A549 (cell line): ENCODE measurements at regions not wholly inside any gene's neighbourhood (a gene's known extent, or its start where the extent isn't known, plus 50 kb on each side); places are given as distances from the start of the nearest gene placed in this dataset.

Experiments
- ATAC-seq, 2 experiments: fragments of 200-7000 bp in 1 of 2; fragments of >200 bp in 1 of 2; cut with Nextera tagmentation in 1 of 2; cut with Tn5 transposase in 1 of 2; 3 replicates each; pipeline versions ENCODE4 v1.8.0 to v1.9.1; 2018 to 2020; ENCODE audit warnings: mild to moderate bottlenecking in 1 of 2, moderate library complexity in 1 of 2
- CTCF ChIA-PET: fragments of 300-600 bp; sonication (Branson Sonifier 250); formaldehyde crosslinking; extraction: SDS; loops from one replicate; lab custom pipeline; 2021; ENCODE audit warnings: antibody characterized with exemption, inconsistent platforms; lab: Yijun Ruan, JAX
- POLR2A ChIA-PET: fragments of 350-600 bp; formaldehyde crosslinking; extraction: SDS; loops from one replicate; lab custom pipeline; 2021; ENCODE audit warnings: antibody characterized with exemption, inconsistent platforms; lab: Yijun Ruan, JAX
- DNase-seq, 2 experiments: peaks; one replicate each; pipeline versions ENCODE4 v3.0.0 to v3.0.0-alpha.2; 2011 to 2016; ENCODE audit warnings: low read depth in 1 of 2, low spot score in 1 of 2
- FAIRE-seq: peaks from 2 replicates; lab custom pipeline; 2011; peaks lifted over from hg19 to GRCh38; lab: Jason Lieb, UNC
- H3K27ac ChIP-seq, 2 experiments: fragments of >200 bp; sonication (Bioruptor Twin); formaldehyde crosslinking; 3 replicates each; pipeline ENCODE4 v1.5.1; 2016 to 2017
- H3K4me1 ChIP-seq: fragments of >200 bp; sonication (Bioruptor Twin); formaldehyde crosslinking; 3 replicates; pipeline ENCODE4 v1.6.1; 2016
- H3K4me2 ChIP-seq: fragments of >200 bp; sonication (Bioruptor Twin); formaldehyde crosslinking; 3 replicates; pipeline ENCODE4 v1.6.1; 2016
- H3K4me3 ChIP-seq: fragments of >200 bp; sonication (Bioruptor Twin); formaldehyde crosslinking; 3 replicates; pipeline ENCODE4 v1.5.1; 2016
- H3K9me3 ChIP-seq: fragments of >200 bp; sonication (Bioruptor Twin); formaldehyde crosslinking; 3 replicates; pipeline ENCODE4 v1.6.1; 2016
- BHLHE40 ChIP-seq: IDR thresholded peaks from 2 replicates; pipeline ENCODE4 v1.6.1; 2012; ENCODE audit warnings: low read depth, low read length, inconsistent platforms
- HDAC2 ChIP-seq: fragments of 200-600 bp; sonication (generic); IDR thresholded peaks from 2 replicates; pipeline ENCODE4 v1.6.1; 2016
- HOXA7 ChIP-seq: fragments of 250-450 bp; sonication (Bioruptor Pico); IDR thresholded peaks from 2 replicates; pipeline ENCODE4 v1.5.0; 2020; ENCODE audit warnings: mild to moderate bottlenecking, moderate library complexity
- HOXB5 ChIP-seq: fragments of 250-450 bp; sonication (Bioruptor Pico); IDR thresholded peaks from 2 replicates; pipeline ENCODE4 v1.5.0; 2020; ENCODE audit warnings: mild to moderate bottlenecking, moderate library complexity
- JUN ChIP-seq, 2 experiments: fragments of >200 bp; sonication (Bioruptor Twin); formaldehyde crosslinking; IDR thresholded peaks; 2 replicates in 1 of 2; 3 replicates in 1 of 2; pipeline ENCODE4 v1.6.1; 2016 to 2017
- KDM1A ChIP-seq: fragments of 200-600 bp; sonication (generic); IDR thresholded peaks from 2 replicates; pipeline ENCODE4 v1.6.1; 2016; ENCODE audit warnings: low read depth, mild to moderate bottlenecking
- NFE2L2 ChIP-seq: fragments of 150-350 bp; conservative IDR thresholded peaks from 2 replicates; pipeline ENCODE4 v1.6.1; 2014; ENCODE audit warnings: low read length
- NR3C1 ChIP-seq: fragments of >200 bp; sonication (Bioruptor Twin); formaldehyde crosslinking; IDR thresholded peaks from 3 replicates; pipeline ENCODE4 v1.6.1; 2017
- POLR2A ChIP-seq: IDR thresholded peaks from 2 replicates; pipeline ENCODE4 v1.6.1; 2012; ENCODE audit warnings: mild to moderate bottlenecking, low read length
- POLR2AphosphoS2 ChIP-seq: conservative IDR thresholded peaks from 2 replicates; pipeline ENCODE4 v1.6.1; 2012; ENCODE audit warnings: low read length, improper control_type of control experiment, inconsistent platforms
- REST ChIP-seq: fragments of 200-600 bp; sonication (generic); IDR thresholded peaks from 2 replicates; pipeline ENCODE4 v1.6.1; 2016; ENCODE audit warnings: antibody characterized with exemption, mild to moderate bottlenecking, moderate library complexity
- RFX5 ChIP-seq: fragments of 450-650 bp; IDR thresholded peaks from 2 replicates; pipeline ENCODE4 v1.7.1; 2014; ENCODE audit warnings: antibody characterized with exemption, mild to moderate bottlenecking, moderate library complexity
- SMC3 ChIP-seq: fragments of >200 bp; sonication (Bioruptor Twin); formaldehyde crosslinking; IDR thresholded peaks from 3 replicates; pipeline ENCODE4 v1.6.1; 2018; ENCODE audit warnings: inconsistent platforms
- SREBF2 ChIP-seq: fragments of 450-650 bp; IDR thresholded peaks from 2 replicates; pipeline ENCODE4 v1.6.1; 2014; ENCODE audit warnings: mild to moderate bottlenecking, moderate library complexity
- TFCP2L1 ChIP-seq: fragments of 250-450 bp; sonication (Bioruptor Pico); IDR thresholded peaks from 2 replicates; pipeline ENCODE4 v1.5.0; 2021; ENCODE audit warnings: mild to moderate bottlenecking
- ZC3H11A ChIP-seq: fragments of 450-650 bp; IDR thresholded peaks from 2 replicates; pipeline ENCODE4 v1.6.1; 2014; ENCODE audit warnings: antibody characterized with exemption, mild to moderate bottlenecking
- ZSCAN20 ChIP-seq: fragments of 250-450 bp; sonication (Bioruptor Pico); IDR thresholded peaks from 2 replicates; pipeline ENCODE4 v1.8.0; 2022; ENCODE audit warnings: mild to moderate bottlenecking, moderate library complexity
- WGBS: methylation state at CpG from one replicate; pipeline ENCODE4 v1.1.6; 2017; ENCODE audit errors: missing lambda C conversion rate; 5-methylcytosine and 5-hydroxymethylcytosine counted together
- TF ChIP-seq, protein P1 (sequence below): fragments of 250-450 bp; sonication (Bioruptor Pico); IDR thresholded peaks from 2 replicates; pipeline ENCODE4 v1.5.0; 2021; ENCODE audit warnings: mild to moderate bottlenecking, moderate library complexity, borderline replicate concordance
- TF ChIP-seq, protein P2 (sequence below): IDR thresholded peaks from 2 replicates; pipeline ENCODE4 v1.6.1; 2012

- DNase-seq (no peak), ATAC-seq (no peak), FAIRE-seq (no peak)
- POLR2A ChIA-PET: no interaction called here
- CTCF ChIA-PET: interaction anchor here (1.3 kb wide), 1 partner anchor 175 kb away, joined by 3 read pairs; no protein-coding TSS in a partner anchor
- H3K9me3 ChIP-seq: no peaks in the 10 kb centered on the region
- WGBS: 17% methylated on average over 3 of the region's 3 CpGs
- no peak for TF ChIP-seq HOXA7 (CRISPR knock-in tag)
- no peak for TF ChIP-seq POLR2AphosphoS2
- TF ChIP-seq HOXB5 (CRISPR knock-in tag): no peak
- TF ChIP-seq HDAC2: no peak
- TF ChIP-seq TFCP2L1: no peak
- TF ChIP-seq, protein P1, sequence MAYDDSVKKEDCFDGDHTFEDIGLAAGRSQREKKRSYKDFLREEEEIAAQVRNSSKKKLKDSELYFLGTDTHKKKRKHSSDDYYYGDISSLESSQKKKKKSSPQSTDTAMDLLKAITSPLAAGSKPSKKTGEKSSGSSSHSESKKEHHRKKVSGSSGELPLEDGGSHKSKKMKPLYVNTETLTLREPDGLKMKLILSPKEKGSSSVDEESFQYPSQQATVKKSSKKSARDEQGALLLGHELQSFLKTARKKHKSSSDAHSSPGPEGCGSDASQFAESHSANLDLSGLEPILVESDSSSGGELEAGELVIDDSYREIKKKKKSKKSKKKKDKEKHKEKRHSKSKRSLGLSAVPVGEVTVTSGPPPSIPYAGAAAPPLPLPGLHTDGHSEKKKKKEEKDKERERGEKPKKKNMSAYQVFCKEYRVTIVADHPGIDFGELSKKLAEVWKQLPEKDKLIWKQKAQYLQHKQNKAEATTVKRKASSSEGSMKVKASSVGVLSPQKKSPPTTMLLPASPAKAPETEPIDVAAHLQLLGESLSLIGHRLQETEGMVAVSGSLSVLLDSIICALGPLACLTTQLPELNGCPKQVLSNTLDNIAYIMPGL (CRISPR knock-in tag): no peak
- no peak for TF ChIP-seq SMC3
- no peak for TF ChIP-seq BHLHE40
- TF ChIP-seq POLR2A: no peak
- TF ChIP-seq NFE2L2: no peak
- TF ChIP-seq NR3C1: no peak
- TF ChIP-seq ZSCAN20 (CRISPR knock-in tag): no peak
- TF ChIP-seq ZC3H11A: no peak
- TF ChIP-seq, protein P2, sequence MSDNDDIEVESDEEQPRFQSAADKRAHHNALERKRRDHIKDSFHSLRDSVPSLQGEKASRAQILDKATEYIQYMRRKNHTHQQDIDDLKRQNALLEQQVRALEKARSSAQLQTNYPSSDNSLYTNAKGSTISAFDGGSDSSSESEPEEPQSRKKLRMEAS: no peak
- TF ChIP-seq REST: no peak
- no peak for TF ChIP-seq KDM1A
- H3K4me2 ChIP-seq: no peak overlapping the region
- H3K27ac ChIP-seq: no peak overlapping the region
- no peaks in the 10 kb centered on the region for H3K4me1 ChIP-seq
- no peak overlapping the region for H3K4me3 ChIP-seq
Measured at GRCh38 chr6:98670045-98670746, 164.2 kb upstream of the POU3F2 start.

DNA sequence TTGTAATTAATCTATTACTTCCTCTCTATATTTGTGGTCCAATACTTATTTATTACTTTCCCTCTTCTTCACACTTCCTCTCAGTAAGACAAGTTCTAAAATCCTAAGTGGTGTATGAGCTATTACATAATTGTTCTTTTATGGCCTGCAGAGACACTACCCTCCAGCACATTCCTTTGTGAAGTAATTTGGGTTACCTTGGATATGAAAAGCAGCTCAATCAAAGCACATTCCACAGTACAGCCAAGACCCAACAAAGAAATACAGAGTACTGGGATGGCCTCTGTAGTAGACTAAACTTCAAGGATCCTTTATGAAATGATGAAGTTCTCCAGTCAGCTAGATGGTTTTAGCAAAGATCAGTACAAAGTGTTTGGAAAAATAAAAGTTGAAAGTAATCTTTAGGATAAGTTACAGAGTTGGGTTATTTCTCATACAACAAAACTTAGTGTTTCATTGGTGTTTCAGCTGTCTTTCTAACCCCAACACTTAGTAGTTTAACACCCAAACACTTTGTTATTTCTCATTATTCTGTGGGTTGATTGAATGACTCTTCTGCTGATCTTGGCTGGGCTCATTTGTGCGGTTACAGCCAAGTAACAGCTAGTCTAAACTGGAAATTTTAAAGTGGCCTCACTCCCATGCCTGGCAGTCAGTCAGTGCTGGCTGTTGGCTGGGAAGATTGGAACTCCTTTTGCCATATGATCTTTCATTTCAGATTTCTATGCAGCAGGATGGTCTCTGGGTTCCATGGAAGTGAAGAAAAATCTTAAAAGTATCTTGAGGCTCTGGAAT lies 161.5 kb upstream of the POU3F2 start:
- Histone ChIP-seq H3K27ac (no peak overlapping the region), H3K4me3 (no peak overlapping the region), H3K4me1 (no peaks in the 10 kb centered on the region), H3K9me3 (no peaks in the 10 kb centered on the region), H3K4me2 (no peak overlapping the region)
- WGBS: 0% methylated on average over 1 of the region's 1 CpG
- TF ChIP-seq RFX5 (no peak), JUN (IDR thresholded peaks at IDR 0.05) (no peak), SREBF2 (no peak)
- CTCF ChIA-PET: no interaction called here
- no peak for FAIRE-seq
- DNase-seq: no peak
- POLR2A ChIA-PET: no interaction called here
- ATAC-seq: no peak
